HG02623 (cell line): ENCODE measurements at regions not wholly inside any gene's neighbourhood (a gene's known extent, or its start where the extent isn't known, plus 50 kb on each side); places are given as distances from the start of the nearest gene placed in this dataset.

Source experiments
- ATAC-seq: cut with Tn5 transposase; IDR thresholded peaks from one replicate; pipeline ENCODE4 v1.9.1; 2021; ENCODE audit warnings: moderate library complexity; ENCODE audit not compliant: unreplicated experiment

DNA sequence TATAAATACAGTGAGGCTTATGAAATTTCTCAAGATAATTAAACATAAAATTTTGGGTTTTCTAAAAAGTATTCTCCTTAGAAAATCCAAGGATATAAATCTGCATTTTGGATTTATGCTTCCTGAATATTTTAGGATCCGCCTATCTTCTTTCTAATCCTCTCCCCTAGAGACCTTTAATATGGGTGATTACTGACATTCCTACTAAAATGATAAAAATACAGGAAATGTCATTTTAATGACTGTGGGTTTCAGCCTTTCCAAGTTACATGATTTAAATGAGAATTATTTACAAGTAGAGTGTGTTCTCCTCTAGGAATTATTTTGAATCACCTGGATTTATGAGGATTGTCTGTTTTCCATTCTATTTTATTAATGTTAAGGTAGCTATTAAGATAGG lies 150.4 kb downstream of the C7orf25 start:
- ATAC-seq = no peak

DNA sequence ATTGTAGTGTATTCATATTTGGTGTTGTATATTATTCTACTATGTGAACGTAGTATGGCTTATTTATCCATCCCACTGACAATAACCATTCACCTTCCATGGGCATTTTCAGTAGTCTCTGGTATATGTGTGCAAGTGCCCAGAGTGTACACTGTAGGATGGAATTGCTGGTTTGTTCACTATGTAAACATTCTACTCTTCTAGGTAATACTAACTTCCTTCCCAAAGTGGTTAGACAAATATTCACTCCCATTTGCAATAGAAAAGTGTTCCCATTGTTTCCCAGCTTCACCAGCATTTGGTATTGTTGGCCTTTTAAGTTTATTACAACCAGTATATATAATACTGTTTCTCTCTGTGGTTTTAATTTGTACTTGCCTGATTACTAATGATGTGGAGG lies 153.7 kb downstream of the C7orf25 start:
- no peak for ATAC-seq

DNA sequence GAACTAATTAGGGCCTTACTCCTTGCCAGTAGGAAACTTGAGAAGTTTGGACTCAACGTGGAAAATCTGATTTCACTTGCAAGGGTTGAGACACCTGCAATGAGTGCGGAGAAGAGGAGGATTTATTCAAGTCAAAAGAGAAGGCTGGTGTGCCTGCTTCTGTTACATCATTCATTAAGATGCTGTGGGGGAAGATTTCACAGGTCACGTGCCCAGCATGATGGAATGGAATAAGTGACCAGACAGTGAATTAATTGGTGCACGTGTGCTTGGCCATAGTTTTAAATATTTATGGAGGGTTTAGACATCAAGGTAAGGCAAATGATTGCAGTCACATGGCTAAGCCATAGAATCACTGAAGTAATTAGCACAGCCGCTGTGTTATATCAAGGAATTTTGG lies 155.0 kb downstream of the C7orf25 start:
- ATAC-seq = no peak

DNA sequence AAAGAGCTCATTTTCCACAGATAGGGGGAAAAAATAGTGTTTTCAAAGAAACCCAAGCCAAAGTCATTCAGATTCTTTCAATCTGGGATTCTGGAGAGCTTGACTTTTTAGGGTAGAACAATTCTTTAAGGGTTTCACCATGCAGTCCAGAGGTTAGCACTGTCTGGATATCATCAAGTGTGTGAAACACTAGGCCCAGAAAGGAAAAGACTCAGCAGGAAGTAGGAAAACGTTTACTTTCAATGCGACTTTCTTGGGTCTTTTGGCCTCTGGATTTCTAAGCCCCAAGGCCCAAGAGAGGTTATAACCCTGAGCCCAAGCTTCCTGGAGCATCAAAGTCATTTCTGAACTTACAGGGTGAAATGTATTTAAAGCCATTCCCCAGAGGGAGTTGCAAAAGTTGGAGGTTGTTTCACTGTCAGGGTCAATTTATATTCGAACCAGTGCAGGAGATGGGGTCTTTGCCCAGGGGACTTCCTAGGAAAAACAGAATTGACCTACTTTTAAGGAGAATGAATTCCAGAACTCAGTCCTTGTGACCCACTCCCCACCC lies 158.0 kb downstream of the C7orf25 start:
- ATAC-seq = no peak

DNA sequence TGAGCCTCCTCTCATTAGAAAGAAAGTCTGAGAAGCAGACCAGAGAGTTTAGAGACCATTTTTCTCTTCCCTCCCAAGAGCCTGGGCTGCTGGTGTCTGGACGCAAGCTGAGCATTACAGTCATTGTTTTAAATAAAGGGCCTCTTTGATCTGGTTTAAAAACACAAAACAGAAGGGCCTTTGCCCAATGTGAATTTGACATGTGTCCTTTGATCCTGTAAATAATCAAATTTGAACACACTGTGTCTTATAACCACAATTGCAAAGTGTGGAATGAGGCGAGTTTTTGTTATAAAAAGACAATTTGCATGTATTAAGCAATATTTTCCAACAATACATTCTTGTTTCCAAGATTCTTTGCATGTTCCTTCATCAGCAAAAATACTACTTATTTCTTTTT lies 158.5 kb downstream of the C7orf25 start:
- ATAC-seq = no peak

DNA sequence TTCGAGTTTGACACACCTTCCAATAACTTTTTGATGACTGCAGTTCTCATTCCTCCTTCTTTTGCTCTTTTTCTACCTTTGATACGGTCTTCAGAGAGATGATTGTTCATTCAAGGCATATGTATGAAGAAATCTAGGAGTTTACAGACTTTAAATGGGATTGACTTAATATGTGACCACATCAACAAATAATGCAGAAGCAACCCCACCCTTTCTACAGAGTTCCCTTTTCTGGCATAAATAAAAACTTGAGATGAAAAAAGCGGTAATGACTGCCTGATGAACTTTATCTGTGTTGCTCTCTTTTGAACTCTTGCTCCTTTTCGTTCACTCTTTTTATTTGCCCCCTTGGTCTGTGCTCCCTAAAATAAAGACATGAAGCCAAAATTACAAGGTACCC lies 161.7 kb downstream of the C7orf25 start:
- no peak for ATAC-seq

DNA sequence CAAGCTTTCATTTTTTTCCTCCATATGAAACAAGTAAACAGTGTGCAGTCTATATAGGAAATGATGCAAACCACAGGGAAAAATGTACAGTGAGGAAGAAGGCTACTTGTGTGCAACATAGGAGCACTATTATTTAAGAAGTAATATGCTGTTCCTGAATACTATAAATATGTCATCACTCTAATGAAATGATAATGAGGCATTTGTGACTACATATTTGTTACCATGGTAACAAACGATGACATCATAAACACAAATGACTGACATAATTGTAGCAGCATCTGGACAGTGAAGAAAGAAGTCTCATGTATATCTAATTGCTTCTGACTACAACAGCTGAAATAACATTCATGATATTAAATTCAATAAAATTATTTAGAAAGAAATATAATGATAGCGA lies 164.8 kb downstream of the C7orf25 start:
- no peak for ATAC-seq

DNA sequence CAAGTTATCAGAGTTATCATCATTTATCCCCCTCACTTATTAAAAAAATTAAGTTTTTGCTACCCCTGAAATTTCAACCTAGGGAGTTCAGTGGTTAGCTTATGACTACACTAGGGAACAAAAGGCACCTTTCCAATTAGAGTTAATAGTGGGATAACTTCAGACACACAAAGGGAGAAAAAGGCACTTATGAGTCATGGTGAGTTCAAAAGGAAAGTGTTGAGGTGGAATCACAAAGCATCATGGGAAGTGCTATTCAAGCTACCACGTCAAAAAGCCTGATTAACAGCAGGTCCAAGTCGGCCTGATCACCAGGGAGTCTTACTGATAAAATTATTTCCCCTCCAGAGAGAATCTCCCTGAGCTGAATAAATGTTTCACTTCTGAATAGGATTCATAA lies 165.7 kb downstream of the C7orf25 start:
- no peak for ATAC-seq

DNA sequence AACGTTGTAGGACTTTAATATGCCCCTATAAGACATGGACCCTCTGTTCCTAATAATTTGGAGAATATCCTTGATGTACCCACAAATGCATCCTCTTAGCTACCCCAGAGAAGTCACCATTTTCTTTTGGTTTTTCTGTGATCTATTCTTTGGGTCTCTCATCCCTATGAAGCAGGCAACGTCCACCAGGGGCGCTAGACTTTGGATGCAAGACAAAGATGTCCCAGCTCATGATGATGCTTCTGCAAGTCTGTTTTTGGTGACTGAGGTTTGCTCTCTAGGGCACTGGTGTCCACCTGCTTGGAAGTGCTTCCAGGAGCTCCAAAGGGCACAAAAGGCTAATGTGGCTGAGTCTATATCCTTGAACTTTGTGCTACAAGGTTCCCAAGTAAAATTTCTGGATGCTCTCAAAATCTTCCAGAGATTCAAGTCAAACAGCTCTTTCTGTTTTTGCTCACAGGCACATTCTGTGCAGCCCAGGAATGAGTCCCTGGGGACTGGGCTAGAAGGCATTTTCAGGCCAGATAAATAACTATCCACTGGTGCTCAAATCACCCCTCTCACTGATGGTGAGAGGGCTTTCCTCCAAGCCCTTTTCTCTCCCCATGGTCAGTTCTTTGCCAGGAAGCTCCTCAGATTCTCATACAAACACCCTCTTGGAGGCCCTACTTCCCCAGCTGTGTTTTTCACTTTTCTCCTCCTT lies 166.4 kb downstream of the C7orf25 start:
- ATAC-seq = no peak

DNA sequence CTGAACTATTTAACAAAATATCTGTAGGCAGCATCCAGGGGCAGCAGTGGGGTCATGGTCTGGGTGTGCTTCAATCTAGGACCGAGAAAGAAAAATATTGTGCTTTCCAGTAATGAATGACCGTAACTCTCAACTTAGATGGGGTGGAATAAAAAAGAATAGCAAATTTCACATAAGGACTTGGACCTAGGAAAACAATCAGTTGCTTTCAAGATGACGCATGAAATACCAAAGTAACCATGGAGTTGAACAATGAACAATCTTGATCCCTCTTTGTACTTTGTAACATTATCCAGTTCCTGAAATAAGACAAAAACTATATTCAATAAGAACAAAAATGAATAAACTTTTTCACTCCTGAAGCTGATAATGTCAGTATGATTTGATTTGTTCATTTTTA lies 167.1 kb downstream of the C7orf25 start:
- no peak for ATAC-seq

DNA sequence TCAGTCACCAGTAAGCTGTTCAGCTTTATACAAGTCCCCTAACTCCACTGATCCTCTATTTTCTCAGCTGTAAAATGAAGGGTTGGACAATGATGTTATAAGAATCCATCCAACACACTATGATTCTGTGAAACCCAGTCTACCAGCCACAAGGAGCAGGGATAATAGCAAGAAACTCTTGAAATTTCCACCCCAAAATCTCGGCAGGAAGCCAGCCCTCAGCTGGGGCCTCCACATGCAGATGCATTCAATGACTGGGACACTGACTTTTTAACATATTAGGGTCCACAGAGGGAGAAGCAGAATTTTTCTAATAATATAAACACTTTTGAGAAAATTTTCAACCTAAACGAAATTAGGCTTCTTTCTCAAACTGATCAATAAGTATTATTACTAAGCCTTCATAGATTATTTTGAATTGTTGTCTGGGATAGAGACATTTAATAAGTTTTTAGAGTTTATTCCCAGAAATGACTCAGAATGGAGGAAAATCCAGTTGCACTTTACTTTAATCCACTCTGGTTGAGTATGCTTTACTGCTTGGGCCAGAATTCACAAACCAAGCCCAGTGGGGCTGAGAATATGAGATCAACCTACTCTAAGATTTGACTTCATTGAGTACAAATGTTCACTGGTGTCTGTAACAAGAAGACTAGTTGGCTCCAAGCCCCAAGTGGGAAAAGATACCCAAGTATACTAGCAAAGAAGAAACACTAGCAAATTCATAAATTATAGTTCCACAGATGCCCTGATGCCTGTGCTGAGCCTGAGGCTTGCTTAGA lies 168.6 kb downstream of the C7orf25 start:
- no peak for ATAC-seq

DNA sequence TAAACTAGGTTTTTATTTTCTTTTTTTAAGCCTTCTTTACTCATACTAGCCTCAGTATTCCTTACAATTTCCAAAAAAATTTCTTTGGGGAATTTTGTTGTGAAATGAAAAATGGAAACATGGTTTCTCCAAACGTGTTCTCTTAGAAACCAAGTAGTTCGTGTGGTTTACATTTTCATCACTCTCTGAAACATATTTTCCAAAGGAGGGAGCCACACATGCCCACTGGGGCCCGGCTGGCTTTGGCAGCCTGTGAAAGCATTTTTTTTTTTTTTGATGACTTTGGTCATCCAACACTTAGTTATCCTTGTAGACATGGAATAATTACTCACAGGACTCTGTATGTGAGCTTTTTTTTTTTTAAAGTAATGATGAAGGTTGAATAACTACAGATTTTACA lies 169.6 kb downstream of the C7orf25 start:
- ATAC-seq = no peak

DNA sequence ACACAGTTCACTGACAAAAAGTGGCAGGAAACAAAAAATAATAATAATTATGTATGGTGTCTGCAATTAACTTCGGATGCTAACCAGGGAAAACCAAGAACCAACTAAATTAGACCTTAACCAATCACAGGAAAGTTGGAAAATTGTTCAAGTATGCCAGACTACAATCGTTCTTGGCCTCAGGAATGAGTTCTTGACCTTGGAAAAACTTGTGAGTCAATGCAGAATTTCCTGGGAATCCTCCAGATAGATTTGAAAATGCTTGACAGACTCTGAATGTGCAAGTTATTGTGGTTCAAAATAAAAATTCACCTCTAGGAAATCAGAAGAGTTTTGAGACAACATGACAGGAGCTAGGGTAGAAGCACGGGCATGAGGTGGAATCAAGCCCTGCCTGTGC lies 171.5 kb downstream of the C7orf25 start:
- ATAC-seq = no peak

DNA sequence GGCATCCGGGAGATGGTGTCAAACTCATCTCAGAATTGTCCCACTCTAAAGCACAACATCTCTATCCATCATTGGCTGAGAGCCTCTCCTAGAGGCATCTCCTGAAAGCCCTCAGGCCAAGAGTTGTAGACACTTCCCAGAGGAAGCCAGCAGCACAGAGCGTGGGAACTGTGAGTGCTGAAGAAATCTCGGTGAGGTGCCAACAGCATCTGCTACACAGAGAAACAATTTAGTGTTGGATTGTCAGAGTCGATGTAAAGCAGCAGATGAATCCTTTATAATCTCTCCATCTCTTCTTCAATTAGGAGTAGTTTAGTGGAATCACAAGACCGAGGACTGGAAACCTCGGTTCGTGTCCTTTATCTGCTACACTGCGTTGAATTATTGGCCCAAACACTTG lies 172.2 kb downstream of the C7orf25 start:
- no peak for ATAC-seq

DNA sequence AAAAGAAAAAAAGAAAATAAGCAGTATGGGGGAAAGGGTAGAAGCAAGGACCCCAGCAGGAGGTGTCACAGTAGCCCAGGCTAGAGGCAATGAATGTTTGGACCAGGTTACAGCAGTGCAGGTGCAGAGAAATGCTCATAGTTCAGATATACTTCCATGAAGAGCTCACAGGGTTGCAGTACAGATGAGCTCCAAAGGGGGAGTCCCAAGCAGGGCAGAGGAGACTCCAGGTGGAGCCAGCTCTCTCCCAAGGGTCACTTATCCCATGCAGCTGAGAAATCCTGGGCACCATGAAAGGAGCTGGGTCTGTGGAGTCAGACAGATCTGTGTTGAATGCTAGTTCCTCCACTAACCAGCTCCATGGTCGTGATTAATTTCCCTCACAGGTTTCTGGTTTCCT lies 174.9 kb downstream of the C7orf25 start:
- ATAC-seq = no peak

DNA sequence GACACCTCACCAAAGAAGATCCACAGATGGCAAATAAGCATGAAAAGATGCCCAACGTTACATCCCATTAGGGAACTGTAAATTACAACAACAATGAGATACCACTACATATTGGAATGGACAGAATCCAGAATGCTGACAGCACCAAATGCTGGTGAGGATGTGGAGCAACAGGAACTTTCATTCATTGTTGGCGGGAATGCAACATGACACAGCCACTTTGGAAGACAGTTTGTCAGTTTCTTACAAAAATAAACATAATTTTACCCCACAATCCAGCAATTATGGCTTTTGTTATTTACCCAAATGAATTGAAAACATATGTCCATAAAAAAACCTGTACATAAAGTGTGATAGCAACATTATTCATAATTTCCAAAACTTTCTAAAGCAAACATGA lies 176.8 kb downstream of the C7orf25 start:
- ATAC-seq = no peak

DNA sequence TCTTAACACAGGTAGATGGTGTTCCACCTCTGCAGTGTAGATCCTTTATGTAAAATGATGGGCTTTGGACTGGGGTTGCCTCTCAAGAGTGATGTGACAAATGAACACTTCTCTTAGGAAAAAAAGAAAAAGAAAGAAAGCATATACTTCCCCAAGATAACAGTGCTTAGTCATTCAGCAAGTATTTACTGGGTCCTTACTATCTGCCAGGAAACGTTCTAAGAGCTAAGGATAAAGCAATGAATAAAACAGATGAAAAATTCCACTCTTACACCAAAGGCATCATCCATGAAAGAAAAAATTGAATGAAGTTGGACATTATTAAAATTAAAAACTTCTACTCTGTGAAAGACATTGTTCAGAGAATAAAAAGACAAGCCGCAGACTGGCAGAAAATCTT lies 177.3 kb downstream of the C7orf25 start:
- no peak for ATAC-seq

DNA sequence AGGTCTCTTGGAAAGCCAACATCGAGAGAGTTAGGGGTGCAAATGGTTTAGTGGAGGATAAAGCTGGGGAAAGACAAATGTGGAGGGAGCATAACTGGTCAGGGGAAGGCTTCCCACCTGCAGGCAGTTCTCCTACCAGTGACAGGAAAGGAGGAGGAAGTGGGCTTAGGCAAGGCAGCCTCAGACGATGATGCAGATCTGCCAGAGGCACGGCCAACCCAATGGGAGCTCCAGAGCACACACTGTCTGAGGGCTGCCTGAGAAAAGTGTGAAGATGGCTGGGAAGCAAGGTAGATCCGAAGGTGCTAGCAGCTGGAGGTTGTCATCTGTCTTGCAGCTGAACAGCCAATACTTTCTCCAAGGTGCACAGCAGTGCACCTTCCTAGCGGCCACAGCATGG lies 178.8 kb downstream of the C7orf25 start:
- no peak for ATAC-seq

DNA sequence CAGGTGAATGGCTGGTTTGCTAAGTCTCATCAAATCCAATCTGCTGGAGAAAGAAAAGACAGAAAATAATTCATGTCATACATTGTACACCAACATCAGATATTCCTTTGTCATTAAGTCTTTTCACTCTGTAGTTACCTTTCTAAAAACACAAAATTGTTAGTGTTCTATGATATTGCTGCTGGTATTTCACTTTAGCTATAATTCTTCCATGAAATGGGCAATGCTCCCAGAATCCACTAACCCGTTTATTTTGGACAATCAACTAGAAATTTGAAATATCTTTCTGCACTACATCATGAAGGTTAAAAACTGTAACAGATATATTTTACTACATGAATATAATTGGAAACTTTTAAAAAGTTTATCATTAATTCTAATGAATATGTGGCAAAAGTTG lies 181.3 kb downstream of the C7orf25 start:
- no peak for ATAC-seq

DNA sequence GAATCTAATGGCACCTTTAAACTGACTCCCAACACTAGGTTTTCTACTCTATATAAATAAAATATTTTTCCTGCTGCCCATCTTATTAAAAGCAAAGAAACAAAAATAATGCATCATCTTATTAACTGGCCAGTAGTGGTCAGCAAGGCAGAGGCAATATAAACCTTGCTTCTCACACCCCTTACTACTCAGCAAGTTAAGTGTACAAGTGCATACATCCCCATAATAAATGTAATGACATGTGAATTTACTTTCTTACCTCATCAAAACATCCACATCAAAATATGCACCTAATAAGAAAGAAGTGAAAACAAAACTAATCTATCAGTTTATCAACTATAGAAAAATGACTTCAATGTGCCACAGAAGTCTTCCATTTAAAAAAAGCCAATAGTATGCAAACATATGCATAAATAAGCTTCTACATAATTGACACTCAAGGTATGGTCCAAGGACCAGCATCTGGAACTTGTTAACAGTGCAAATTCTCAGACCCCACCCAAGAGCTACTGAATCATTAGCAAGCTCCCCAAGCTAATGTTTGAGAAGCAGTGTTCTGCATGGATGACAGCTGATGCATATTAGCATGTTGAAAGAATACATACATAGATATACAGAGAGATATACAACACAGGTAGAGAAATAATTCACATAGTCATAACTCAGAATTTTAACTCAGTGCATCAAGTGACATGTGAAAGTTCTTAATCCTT lies 182.7 kb downstream of the C7orf25 start:
- ATAC-seq = no peak

DNA sequence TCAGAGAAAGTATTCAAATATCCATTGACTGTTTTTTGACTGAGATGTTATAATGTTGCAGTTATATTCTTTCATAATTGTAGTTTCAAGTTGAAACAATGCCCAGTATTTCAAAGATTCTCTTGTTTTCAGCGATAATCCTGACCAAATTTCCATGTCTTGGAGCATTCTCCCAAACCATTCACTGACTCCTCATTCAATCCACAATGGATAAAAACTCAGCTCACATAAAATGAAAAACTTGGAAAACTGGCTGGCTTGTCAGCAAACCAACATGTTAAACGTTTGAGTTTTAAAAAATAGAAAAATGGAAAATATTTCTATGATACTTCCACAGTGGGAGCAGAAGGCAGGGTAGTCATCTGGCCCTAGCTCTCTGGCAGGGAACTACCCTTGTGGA lies 184.4 kb downstream of the C7orf25 start:
- no peak for ATAC-seq
